GM04504 (cell line): ENCODE measurements at regions not wholly inside any gene's neighbourhood (a gene's known extent, or its start where the extent isn't known, plus 50 kb on each side); places are given as distances from the start of the nearest gene placed in this dataset.

Experiments used
- DNase-seq: peaks from one replicate; pipeline ENCODE4 v3.0.0-alpha.2; 2012; ENCODE audit warnings: low read depth

GRCh38 chr1:96002969-96003964 lies 718.3 kb upstream of the PTBP2 start:
- DNase-seq = no peak

GRCh38 chr1:96009831-96010434 lies 711.7 kb upstream of the PTBP2 start:
- DNase-seq = no peak

GRCh38 chr1:96011606-96012005 lies 710.0 kb upstream of the PTBP2 start:
- no peak for DNase-seq

GRCh38 chr1:96016219-96016618 lies 705.4 kb upstream of the PTBP2 start:
- no peak for DNase-seq

GRCh38 chr1:96020378-96020777 lies 701.2 kb upstream of the PTBP2 start:
- no peak for DNase-seq

GRCh38 chr1:96025062-96025461 lies 696.5 kb upstream of the PTBP2 start:
- DNase-seq = no peak

- no peak for DNase-seq
Measured at GRCh38 chr1:96028071-96028470, 693.5 kb upstream of the PTBP2 start.

GRCh38 chr1:96030312-96030711 lies 691.3 kb upstream of the PTBP2 start:
- DNase-seq = no peak

GRCh38 chr1:96034006-96034405 lies 687.6 kb upstream of the PTBP2 start:
- DNase-seq = no peak

- no peak for DNase-seq
Measured at GRCh38 chr1:96036763-96037162, 684.8 kb upstream of the PTBP2 start.

- no peak for DNase-seq
Measured at GRCh38 chr1:96038636-96039035, 682.9 kb upstream of the PTBP2 start.

GRCh38 chr1:96039910-96040309 lies 681.7 kb upstream of the PTBP2 start:
- DNase-seq = no peak

GRCh38 chr1:96041470-96041869 lies 680.1 kb upstream of the PTBP2 start:
- no peak for DNase-seq

GRCh38 chr1:96048572-96049212 lies 672.9 kb upstream of the PTBP2 start:
- DNase-seq = no peak

- DNase-seq = no peak
Measured at GRCh38 chr1:96049759-96050409, 671.7 kb upstream of the PTBP2 start.

- DNase-seq = no peak
Measured at GRCh38 chr1:96059276-96059675, 662.3 kb upstream of the PTBP2 start.

- DNase-seq = no peak
Measured at GRCh38 chr1:96059736-96060135, 661.8 kb upstream of the PTBP2 start.

GRCh38 chr1:96060621-96061020 lies 661.0 kb upstream of the PTBP2 start:
- no peak for DNase-seq

GRCh38 chr1:96072021-96072420 lies 649.6 kb upstream of the PTBP2 start:
- DNase-seq = no peak

GRCh38 chr1:96073100-96073499 lies 648.5 kb upstream of the PTBP2 start:
- no peak for DNase-seq

- DNase-seq = no peak
Measured at GRCh38 chr1:96074422-96074821, 647.2 kb upstream of the PTBP2 start.

- no peak for DNase-seq
Measured at GRCh38 chr1:96074876-96075577, 646.6 kb upstream of the PTBP2 start.
